ENCODE measurements at regions not wholly inside any gene's neighbourhood (a gene's known extent, or its start where the extent isn't known, plus 50 kb on each side); places are given as distances from the start of the nearest gene placed in this dataset.

DNA sequence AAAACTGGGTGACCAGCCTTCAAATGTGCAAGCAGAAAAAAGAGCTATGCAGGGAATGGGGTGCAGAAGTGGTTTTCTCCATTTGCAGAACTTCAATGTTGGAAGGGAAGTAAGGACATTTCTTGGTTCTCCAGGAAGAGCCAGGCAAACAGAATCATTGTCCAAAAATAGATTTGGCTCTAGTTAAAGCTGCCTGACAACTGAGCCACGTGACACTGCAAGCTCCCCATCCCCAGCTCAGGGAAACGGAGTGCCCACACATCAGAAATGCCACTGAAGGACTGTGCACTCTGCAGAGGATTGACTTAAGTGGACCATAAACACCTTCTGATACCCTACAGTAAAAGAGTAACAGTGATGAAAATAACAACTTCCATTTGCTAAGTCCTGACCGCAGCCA is 195.6 kb upstream of the NSMCE3 start:
- in situ Hi-C loops (cut with MboI; ENCODE audit: low pct_unique_long_range_greater_than_20kb, low sequenced_read_pairs, unreplicated experiment), result no loop called here
- TF ChIP-seq, protein P1, sequence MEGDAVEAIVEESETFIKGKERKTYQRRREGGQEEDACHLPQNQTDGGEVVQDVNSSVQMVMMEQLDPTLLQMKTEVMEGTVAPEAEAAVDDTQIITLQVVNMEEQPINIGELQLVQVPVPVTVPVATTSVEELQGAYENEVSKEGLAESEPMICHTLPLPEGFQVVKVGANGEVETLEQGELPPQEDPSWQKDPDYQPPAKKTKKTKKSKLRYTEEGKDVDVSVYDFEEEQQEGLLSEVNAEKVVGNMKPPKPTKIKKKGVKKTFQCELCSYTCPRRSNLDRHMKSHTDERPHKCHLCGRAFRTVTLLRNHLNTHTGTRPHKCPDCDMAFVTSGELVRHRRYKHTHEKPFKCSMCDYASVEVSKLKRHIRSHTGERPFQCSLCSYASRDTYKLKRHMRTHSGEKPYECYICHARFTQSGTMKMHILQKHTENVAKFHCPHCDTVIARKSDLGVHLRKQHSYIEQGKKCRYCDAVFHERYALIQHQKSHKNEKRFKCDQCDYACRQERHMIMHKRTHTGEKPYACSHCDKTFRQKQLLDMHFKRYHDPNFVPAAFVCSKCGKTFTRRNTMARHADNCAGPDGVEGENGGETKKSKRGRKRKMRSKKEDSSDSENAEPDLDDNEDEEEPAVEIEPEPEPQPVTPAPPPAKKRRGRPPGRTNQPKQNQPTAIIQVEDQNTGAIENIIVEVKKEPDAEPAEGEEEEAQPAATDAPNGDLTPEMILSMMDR (IDR thresholded peaks at IDR 0.05; ENCODE audit: extremely low read depth, insufficient read depth, missing control alignments), result no peak
- no peak for DNase-seq (ENCODE audit: low spot score)

- in situ Hi-C loops (cut with MboI; ENCODE audit: low pct_unique_long_range_greater_than_20kb, low sequenced_read_pairs, unreplicated experiment), result no loop called here
- DNase-seq (ENCODE audit: low spot score), result no peak
- TF ChIP-seq, protein P1 (IDR thresholded peaks at IDR 0.05; ENCODE audit: extremely low read depth, insufficient read depth, missing control alignments), result no peak
Observed at GRCh38 chr15:29461877-29462276, 192.3 kb upstream of the NSMCE3 start.

- DNase-seq (ENCODE audit: low spot score), result no peak
- in situ Hi-C loops (cut with MboI; ENCODE audit: low pct_unique_long_range_greater_than_20kb, low sequenced_read_pairs, unreplicated experiment), result no loop called here
- TF ChIP-seq, protein P1 (IDR thresholded peaks at IDR 0.05; ENCODE audit: extremely low read depth, insufficient read depth, missing control alignments), result no peak
Observed at GRCh38 chr15:29458361-29458760, 188.7 kb upstream of the NSMCE3 start.

DNA sequence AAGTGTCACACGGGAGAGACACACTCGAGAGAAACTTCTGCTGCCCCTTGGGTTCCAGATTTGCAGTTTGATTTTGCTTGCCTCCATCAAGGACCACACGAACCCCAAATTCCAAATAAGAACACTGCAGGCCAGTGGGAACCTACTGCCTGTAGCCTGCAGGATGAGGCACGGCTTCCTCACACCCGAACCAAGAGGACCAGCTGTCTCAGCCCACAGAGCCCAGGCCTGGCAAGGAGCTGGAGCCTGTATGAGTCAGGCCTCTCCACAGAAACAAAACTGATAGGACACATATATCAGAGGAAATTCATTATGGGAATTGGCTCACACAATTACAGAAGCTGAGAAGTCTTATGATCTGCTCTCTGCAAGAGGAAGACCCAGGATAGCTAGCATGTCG is 188.1 kb upstream of the NSMCE3 start:
- TF ChIP-seq, protein P1 (IDR thresholded peaks at IDR 0.05; ENCODE audit: extremely low read depth, insufficient read depth, missing control alignments), result no peak
- in situ Hi-C loops (cut with MboI; ENCODE audit: low pct_unique_long_range_greater_than_20kb, low sequenced_read_pairs, unreplicated experiment), result no loop called here
- no peak for DNase-seq (ENCODE audit: low spot score)

DNA sequence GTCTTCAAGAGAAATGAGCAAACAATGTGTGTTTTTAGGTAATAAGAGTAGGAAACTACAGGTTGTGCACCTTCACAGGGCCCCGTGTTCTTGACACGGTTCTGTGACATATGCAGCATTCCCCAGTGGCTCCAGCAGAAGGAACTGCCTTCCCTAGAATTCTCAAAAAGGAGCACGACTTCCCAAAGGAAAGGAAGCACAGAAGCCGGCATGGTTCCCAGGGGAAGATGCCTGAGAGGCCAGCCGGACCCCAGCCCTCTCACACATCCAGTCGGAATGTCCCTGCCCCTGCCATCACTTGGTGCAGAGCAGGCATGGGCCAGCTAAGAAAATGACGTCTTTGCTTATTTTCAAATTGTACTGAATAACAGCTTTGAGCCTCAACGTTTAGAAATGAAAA is 187.3 kb upstream of the NSMCE3 start:
- TF ChIP-seq, protein P1 (IDR thresholded peaks at IDR 0.05; ENCODE audit: extremely low read depth, insufficient read depth, missing control alignments), result no peak
- DNase-seq (ENCODE audit: low spot score), result no peak
- in situ Hi-C loops (cut with MboI; ENCODE audit: low pct_unique_long_range_greater_than_20kb, low sequenced_read_pairs, unreplicated experiment), result no loop called here

GRCh38 chr15:29456255-29456654 is 186.6 kb upstream of the NSMCE3 start:
- DNase-seq (ENCODE audit: low spot score), result no peak
- TF ChIP-seq, protein P1 (IDR thresholded peaks at IDR 0.05; ENCODE audit: extremely low read depth, insufficient read depth, missing control alignments), result no peak
- in situ Hi-C loops (cut with MboI; ENCODE audit: low pct_unique_long_range_greater_than_20kb, low sequenced_read_pairs, unreplicated experiment), result no loop called here

DNA sequence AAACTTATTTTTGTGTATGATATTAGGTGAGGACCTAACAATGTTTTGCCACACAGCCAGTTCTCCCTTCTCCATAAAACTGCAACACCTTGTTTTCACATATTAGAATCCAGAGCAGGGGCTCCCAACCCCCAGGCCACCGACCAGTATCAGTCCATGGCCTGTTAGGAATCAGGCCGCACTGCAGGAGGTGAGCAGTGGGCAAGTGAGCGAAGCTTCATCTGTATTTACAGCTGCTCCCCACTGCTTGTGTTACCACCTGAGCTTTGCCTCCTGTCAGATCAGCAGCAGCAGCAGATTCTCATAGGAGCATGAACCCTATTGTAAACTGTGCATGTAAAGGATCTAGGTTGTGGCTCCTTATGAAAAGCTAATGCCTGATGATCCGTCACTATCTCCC is 185.9 kb upstream of the NSMCE3 start:
- in situ Hi-C loops (cut with MboI; ENCODE audit: low pct_unique_long_range_greater_than_20kb, low sequenced_read_pairs, unreplicated experiment), result no loop called here
- TF ChIP-seq, protein P1 (IDR thresholded peaks at IDR 0.05; ENCODE audit: extremely low read depth, insufficient read depth, missing control alignments), result no peak
- no peak for DNase-seq (ENCODE audit: low spot score)

Data from GM13977 (cell line).